IMR-90 (cell line): ENCODE measurements at regions not wholly inside any gene's neighbourhood (a gene's known extent, or its start where the extent isn't known, plus 50 kb on each side); places are given as distances from the start of the nearest gene placed in this dataset.
"Not testable (repeated sequence)": the region's sequence is repeated elsewhere in the genome, so short reads cannot be mapped to it uniquely, and the experiment has no call there.

Source experiments
- ATAC-seq: fragments of 200-7000 bp; cut with Tn5 transposase; 2 replicates; pipeline ENCODE4 v1.9.1; 2020; ENCODE audit warnings: low read depth, mild to moderate bottlenecking, moderate library complexity
- BruUV-seq: library from RNA; stranded (reverse); fragments of 400-500 nt; replicated peaks from 2 replicates; lab custom pipeline; 2021; lab: Mats Ljungman, UMichigan
- CTCF ChIA-PET: fragments of 300-600 bp; formaldehyde crosslinking; extraction: SDS; loops from one replicate; lab custom pipeline; 2021; ENCODE audit warnings: antibody characterized with exemption; lab: Yijun Ruan, JAX
- POLR2A ChIA-PET: fragments of 300-600 bp; sonication (Branson Sonifier 250); formaldehyde crosslinking; loops from one replicate; lab custom pipeline; 2022; ENCODE audit warnings: antibody characterized with exemption; ENCODE audit not compliant: unreplicated experiment; lab: Charles Lee
- DNase-seq: peaks from one replicate; pipeline ENCODE4 v3.0.0; 2013
- H2AFZ ChIP-seq: replicated peaks from 2 replicates; pipeline ENCODE3; 2013; ENCODE audit warnings: low read length, mild to moderate bottlenecking; ENCODE audit not compliant: poor library complexity
- H2AK5ac ChIP-seq: 2 replicates; pipeline ENCODE4 v1.6.1; 2013; ENCODE audit warnings: low read depth, low read length, inconsistent platforms
- H2AK9ac ChIP-seq: replicated peaks from 2 replicates; pipeline ENCODE3; 2013; ENCODE audit warnings: mild to moderate bottlenecking, low read depth, low read length, moderate library complexity; ENCODE audit not compliant: poor library complexity
- H2BK120ac ChIP-seq: 2 replicates; pipeline ENCODE4 v1.6.1; 2013; ENCODE audit warnings: low read depth, low read length, inconsistent platforms
- H2BK15ac ChIP-seq: 3 replicates; pipeline ENCODE4 v1.6.1; 2013; ENCODE audit warnings: low read depth, low read length, inconsistent platforms
- H2BK20ac ChIP-seq: 2 replicates; pipeline ENCODE4 v1.6.1; 2013; ENCODE audit warnings: low read depth, mild to moderate bottlenecking, inconsistent platforms, low read length, moderate library complexity
- H2BK5ac ChIP-seq: 2 replicates; pipeline ENCODE4 v1.6.1; 2013; ENCODE audit warnings: mild to moderate bottlenecking, low read depth, low read length, inconsistent platforms; ENCODE audit not compliant: poor library complexity, severe bottlenecking
- H3K14ac ChIP-seq: replicated peaks from 2 replicates; pipeline ENCODE4 v1.6.1; 2013; ENCODE audit warnings: low read depth, low read length, inconsistent platforms
- H3K18ac ChIP-seq: 2 replicates; pipeline ENCODE4 v1.6.1; 2013; ENCODE audit warnings: low read depth, low read length, control low read depth
- H3K23ac ChIP-seq: 2 replicates; pipeline ENCODE4 v1.6.1; 2013; ENCODE audit warnings: low read depth, low read length, inconsistent platforms
- H3K27ac ChIP-seq: 2 replicates; pipeline ENCODE4 v1.5.1; 2013; ENCODE audit warnings: mild to moderate bottlenecking, control low read depth, low read length; ENCODE audit not compliant: insufficient read depth
- H3K27me3 ChIP-seq: 2 replicates; pipeline ENCODE4 v1.6.1; 2013; ENCODE audit warnings: low read length; ENCODE audit not compliant: control insufficient read depth, insufficient read depth
- H3K36me3 ChIP-seq: 2 replicates; pipeline ENCODE4 v1.6.1; 2013; ENCODE audit warnings: low read length, mixed read lengths; ENCODE audit not compliant: control insufficient read depth, insufficient read depth
- H3K4ac ChIP-seq: 2 replicates; pipeline ENCODE4 v1.6.1; 2013; ENCODE audit warnings: low read depth, low read length, inconsistent platforms
- H3K4me1 ChIP-seq: 2 replicates; pipeline ENCODE4 v1.6.1; 2013; ENCODE audit warnings: low read length, mixed read lengths; ENCODE audit not compliant: control insufficient read depth, insufficient read depth
- H3K4me2 ChIP-seq: 2 replicates; pipeline ENCODE4 v1.6.1; 2013; ENCODE audit warnings: low read depth, mild to moderate bottlenecking, control low read depth, low read length, moderate library complexity
- H3K4me3 ChIP-seq: 2 replicates; pipeline ENCODE4 v1.5.1; 2013; ENCODE audit warnings: low read depth, mild to moderate bottlenecking, control low read depth, low read length, moderate library complexity; ENCODE audit not compliant: insufficient read depth
- H3K56ac ChIP-seq: 2 replicates; pipeline ENCODE4 v1.6.1; 2013; ENCODE audit warnings: low read length, inconsistent platforms; ENCODE audit not compliant: insufficient read depth; ENCODE audit errors: extremely low read depth
- H3K79me1 ChIP-seq, 2 experiments: 2 replicates each; pipeline ENCODE4 v1.6.1; 2013; ENCODE audit warnings: low read length in 2 of 2, inconsistent platforms in 1 of 2, low read depth in 1 of 2
- H3K9ac ChIP-seq: 2 replicates; pipeline ENCODE4 v1.6.1; 2013; ENCODE audit warnings: low read depth, low read length, control low read depth
- H3K9me1 ChIP-seq: 2 replicates; pipeline ENCODE4 v1.6.1; 2013; ENCODE audit warnings: low read length, inconsistent platforms; ENCODE audit not compliant: insufficient read depth
- H3K9me3 ChIP-seq: 2 replicates; pipeline ENCODE4 v1.6.1; 2013; ENCODE audit warnings: low read length; ENCODE audit not compliant: control insufficient read depth, insufficient read depth
- H4K20me1 ChIP-seq: 2 replicates; pipeline ENCODE4 v1.6.1; 2013; ENCODE audit warnings: low read length, inconsistent platforms; ENCODE audit not compliant: insufficient read depth
- H4K5ac ChIP-seq: 2 replicates; pipeline ENCODE4 v1.6.1; 2013; ENCODE audit warnings: mild to moderate bottlenecking, low read depth, low read length, control low read depth
- H4K8ac ChIP-seq, 2 experiments: 2 replicates each; pipeline ENCODE4 v1.6.1; 2013; ENCODE audit warnings: low read depth in 2 of 2, low read length in 2 of 2, control low read depth in 1 of 2, inconsistent platforms in 1 of 2
- H4K91ac ChIP-seq: 2 replicates; pipeline ENCODE4 v1.6.1; 2013; ENCODE audit warnings: low read depth, low read length, inconsistent platforms; ENCODE audit not compliant: insufficient read depth
- WGBS, 2 experiments: methylation state at CpG; one replicate each; pipeline versions ENCODE4 v1.1.5 to v1.1.7; 2013; ENCODE audit warnings: missing lambda C conversion rate in 2 of 2; ENCODE audit not compliant: insufficient read length in 1 of 2; ENCODE audit errors: extremely low coverage in 2 of 2; 5-methylcytosine and 5-hydroxymethylcytosine counted together
- dilution Hi-C: fragments of 300-500 bp; cut with HindIII; formaldehyde crosslinking; loops from one replicate; pipeline ENCODE4 v1.14.3; 2018; ENCODE audit warnings: low sequenced_read_pairs; ENCODE audit not compliant: unreplicated experiment
- in situ Hi-C: fragments of 300-500 bp; cut with MboI; formaldehyde crosslinking; loops from 3 replicates; pipeline ENCODE4 v1.14.3; 2019; ENCODE audit warnings: low sequenced_read_pairs, inconsistent platforms, mixed read lengths
- intact Hi-C: fragments of 100-400 bp; cut with micrococcal nuclease; formaldehyde crosslinking; loops from 2 replicates; pipeline ENCODE4 v1.10.0; 2022

- H3K27me3 ChIP-seq, H3K9ac ChIP-seq, dilution Hi-C loops, H2BK15ac ChIP-seq, H3K36me3 ChIP-seq, BruUV-seq, DNase-seq, intact Hi-C loops, H3K27ac ChIP-seq, H4K20me1 ChIP-seq, H3K4me3 ChIP-seq, H3K4ac ChIP-seq, H2AK5ac ChIP-seq, H4K5ac ChIP-seq, CTCF ChIA-PET, H2BK5ac ChIP-seq, H3K4me1 ChIP-seq, H3K14ac ChIP-seq, ATAC-seq, H3K18ac ChIP-seq, H3K4me2 ChIP-seq, H3K9me1 ChIP-seq, H2AK9ac ChIP-seq, H4K91ac ChIP-seq, H3K9me3 ChIP-seq, H2BK120ac ChIP-seq, H3K23ac ChIP-seq, H3K56ac ChIP-seq, H4K8ac ChIP-seq, H2AFZ ChIP-seq, H3K79me1 ChIP-seq, H2BK20ac ChIP-seq, POLR2A ChIA-PET, in situ Hi-C loops: not testable (repeated sequence)
- no CpG with 5 or more reads among the region's 3 CpGs for WGBS, 2 experiments
Observed at GRCh38 chr3:107909583-107909982, 181.2 kb downstream of the CD47 start.
